GM19455 (cell line): ENCODE measurements at regions not wholly inside any gene's neighbourhood (a gene's known extent, or its start where the extent isn't known, plus 50 kb on each side); places are given as distances from the start of the nearest gene placed in this dataset.

Experiments used
- ATAC-seq: cut with Tn5 transposase; IDR thresholded peaks from one replicate; pipeline ENCODE4 v1.9.1; 2021; ENCODE audit not compliant: unreplicated experiment

DNA sequence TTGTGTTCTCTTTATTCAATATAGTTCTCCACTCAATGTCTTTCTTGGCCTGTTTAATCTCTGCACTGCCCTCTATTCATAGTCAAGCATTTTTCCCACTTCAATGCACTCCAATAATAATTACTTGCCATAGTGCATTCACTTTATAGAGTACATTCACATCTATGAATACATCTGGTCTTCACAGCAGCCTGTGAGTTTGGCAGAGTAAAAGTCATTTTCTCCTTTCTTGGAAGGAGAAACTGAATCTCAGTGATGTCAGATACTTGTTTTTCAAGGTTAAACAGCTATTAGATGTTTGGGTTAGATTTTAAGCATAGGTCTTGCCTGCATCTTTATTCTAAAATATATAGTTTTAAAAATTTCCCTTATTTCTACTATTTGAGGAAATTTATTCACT, 373.2 kb downstream of the TRIB2 start:
- ATAC-seq, result no peak

- ATAC-seq, result no peak
Measured at GRCh38 chr2:13091455-13091854, 374.7 kb downstream of the TRIB2 start.

- no peak for ATAC-seq
Measured at GRCh38 chr2:13091861-13092378, 375.2 kb downstream of the TRIB2 start.

DNA sequence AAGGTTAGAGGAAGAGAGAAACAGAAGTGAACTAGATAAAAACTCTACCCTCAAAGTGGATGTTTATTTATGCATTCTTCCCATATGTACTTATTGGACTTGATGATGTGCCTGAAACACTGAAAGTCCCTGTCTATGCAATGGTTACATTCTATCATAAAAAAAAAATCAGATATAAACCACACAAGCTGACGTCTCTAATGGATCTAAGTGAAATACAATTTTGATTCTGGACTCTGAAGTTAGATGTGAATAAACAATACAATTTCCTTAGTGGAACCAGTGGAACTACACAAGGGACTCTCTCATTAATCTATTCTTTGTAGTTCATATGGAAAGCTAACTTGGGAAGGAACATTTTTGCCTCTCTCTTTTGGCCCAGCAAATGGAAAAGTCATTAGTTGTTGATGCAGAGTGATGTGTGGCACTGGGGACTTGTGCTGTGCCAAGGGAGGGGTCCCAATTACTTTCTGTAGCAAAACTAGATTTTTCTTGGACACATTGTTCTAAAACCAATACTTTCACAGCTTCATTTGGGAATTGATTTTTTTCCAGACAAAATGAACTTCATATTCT, 376.8 kb downstream of the TRIB2 start:
- no peak for ATAC-seq

- no peak for ATAC-seq
Measured at GRCh38 chr2:13102397-13103063, 385.8 kb downstream of the TRIB2 start.

- no peak for ATAC-seq
Measured at GRCh38 chr2:13103151-13103550, 386.4 kb downstream of the TRIB2 start.

DNA sequence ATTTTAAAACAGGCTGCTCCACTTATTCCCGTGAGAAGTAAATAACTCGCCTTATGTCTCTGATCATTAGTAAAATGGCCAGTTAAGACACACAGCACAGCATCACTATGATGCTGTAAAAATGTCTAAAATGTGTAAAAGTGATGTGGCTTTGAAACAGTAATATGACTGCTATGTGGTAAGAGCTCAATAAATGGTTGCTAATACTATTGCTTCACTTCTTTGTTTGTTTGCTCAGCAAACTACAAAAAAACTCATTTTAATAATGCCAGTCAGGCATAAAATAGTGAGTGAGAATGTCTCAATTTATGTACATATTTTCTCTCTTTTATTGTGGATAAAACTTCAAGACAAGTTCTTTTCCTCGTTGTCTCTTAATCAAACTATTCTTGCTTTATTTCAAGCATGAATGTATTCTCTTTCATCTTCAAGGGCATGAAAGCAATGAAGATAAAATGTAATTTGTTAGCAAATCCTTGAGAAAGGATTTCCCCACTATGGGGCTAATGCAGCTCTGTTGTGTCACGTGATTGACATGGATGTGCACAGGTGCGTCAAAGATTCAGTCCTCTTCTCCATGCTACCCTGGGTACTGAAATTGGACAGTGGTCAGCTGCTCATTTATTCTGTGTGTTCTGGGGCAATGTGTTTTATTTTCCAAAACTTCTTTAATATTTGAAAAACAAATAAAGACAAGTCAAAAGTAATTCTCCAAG, 387.2 kb downstream of the TRIB2 start:
- ATAC-seq, result no peak

GRCh38 chr2:13104723-13105122, 388.0 kb downstream of the TRIB2 start:
- ATAC-seq, result no peak

DNA sequence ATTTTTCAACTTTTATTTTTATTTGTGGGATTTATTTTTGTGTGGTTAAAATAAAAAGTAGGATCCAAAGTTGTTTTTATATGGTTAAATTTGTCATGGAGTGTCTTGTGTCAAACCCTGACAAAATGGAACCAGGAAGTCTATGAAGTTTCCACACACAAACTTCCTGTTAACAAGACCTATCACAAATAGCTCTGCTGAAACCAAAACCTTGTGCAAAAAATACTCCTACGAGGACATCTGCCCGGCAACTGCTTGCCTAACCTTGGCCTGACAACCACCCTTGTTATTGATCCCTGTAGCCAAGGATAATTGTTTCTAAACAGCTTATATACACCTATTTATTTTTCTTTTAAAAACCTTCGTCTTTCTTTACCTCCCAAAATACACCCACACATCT, 389.6 kb downstream of the TRIB2 start:
- no peak for ATAC-seq

GRCh38 chr2:13109516-13109915, 392.8 kb downstream of the TRIB2 start:
- ATAC-seq, result no peak

DNA sequence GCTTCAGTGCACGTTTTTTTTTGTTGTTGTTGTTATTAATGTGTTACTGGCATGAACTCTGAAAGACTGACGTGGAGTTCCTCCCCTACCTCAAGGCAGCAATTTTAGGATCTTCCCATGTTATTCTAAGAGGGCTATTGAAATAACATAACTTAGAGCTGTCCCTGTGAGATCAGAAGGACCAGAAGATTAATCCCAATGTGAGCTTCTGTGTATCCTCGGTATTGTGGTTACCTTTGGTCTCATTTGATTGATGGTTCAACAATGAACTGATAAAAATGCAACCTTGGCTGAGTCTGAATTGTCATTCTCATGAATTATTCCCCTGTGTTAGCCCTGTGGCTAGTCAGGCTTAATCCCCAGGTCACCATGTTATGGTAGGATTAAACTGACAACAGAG, 394.1 kb downstream of the TRIB2 start:
- ATAC-seq, result no peak

DNA sequence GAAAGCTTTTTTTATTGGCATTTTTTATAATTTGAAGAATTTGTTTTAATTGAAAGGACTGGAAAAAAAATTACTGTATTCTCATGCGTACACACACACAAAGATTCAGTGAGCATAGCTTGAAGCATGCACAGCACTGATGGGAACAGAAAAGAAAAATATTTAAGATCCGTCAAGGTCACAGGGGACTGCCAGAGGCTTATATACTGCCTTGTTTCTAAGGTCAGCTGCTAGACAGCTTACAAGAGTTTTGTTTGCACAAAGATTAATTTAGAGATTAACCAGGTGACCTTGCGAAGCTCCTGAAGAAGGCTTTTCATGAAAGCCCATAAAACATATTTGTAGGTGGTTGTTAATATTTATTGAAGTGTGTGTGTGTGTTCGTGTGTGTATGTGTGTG, 396.3 kb downstream of the TRIB2 start:
- no peak for ATAC-seq

DNA sequence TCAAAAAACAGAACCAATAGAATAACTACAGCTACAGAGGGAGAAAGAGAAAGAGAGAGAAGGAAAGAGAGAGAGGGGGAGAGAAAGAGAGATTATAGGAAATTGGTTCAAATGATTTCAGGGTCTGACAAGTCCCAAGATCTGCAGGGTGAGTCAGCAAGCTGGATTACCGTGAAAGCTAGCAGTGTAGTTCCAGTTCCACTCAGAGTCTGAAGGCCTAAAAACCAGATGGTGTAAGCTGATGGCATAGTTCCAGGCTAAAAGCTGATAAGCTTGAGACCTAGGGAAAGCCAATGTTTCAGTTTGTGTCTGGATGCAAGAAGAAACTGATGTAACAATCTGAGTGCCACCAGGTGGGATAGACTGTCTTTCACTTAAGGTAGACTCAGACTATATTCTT, 397.7 kb downstream of the TRIB2 start:
- ATAC-seq, result no peak

DNA sequence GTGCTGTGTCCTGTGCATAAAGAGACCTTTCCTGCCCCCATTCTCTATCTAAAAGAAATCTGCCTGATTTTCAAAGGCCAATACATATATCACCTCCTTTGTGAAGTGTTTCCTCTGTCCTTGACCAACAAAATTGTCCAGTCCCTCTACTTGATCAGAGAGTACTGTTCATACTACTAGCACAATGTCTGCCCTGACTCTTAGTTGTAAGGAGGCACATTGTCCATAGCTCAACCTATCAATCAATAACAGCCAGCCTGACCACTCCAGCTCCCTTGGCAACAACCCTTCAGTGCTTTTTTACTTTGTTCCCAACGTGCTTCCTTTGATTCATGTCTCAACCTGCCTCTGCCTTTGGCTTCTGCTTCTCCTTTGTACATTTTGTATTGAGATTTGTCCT, 398.9 kb downstream of the TRIB2 start:
- no peak for ATAC-seq

- ATAC-seq, result no peak
Measured at GRCh38 chr2:13121096-13121495, 404.4 kb downstream of the TRIB2 start.

DNA sequence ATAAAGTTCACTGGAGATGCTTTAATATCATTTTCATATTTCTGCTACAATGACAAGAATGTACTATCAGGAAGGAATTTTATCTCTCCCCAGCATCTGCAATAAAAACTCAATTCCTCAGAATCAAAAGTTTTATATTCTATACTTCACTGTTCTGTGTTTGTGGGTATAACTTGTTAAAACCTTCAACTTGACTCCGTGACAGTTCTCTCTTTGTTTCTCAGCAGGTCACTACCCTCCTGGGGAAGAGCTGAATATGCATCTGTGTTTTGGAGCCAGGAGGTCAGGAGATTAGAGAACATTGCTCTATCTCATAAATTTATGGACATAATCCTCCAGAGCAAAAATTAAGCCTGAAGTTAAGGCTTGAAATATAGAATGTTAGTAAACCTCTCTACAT, 411.4 kb downstream of the TRIB2 start:
- ATAC-seq, result no peak

DNA sequence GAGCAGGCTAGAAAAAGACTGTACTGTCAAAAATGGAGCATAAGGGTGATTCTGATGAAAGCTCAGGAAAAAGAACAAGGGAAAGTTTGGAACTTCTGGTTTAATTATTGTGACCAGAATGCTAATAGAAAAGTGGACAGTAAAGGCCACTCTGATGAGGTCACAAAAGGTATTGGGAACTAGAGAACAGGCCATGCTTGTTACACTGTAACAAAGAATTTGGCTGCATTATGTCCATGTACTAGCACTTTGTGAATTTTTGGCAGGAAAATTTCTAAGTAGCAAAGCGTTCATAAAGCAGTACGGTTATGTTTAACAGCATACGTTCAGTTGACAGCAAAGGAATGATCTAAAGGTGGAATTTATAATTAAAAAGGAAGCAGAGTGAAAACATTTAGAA, 418.6 kb downstream of the TRIB2 start:
- ATAC-seq, result no peak

- ATAC-seq, result no peak
Measured at GRCh38 chr2:13135856-13136255, 419.1 kb downstream of the TRIB2 start.

GRCh38 chr2:13137679-13138078, 420.9 kb downstream of the TRIB2 start:
- ATAC-seq, result no peak

- no peak for ATAC-seq
Measured at GRCh38 chr2:13141315-13141714, 424.6 kb downstream of the TRIB2 start.

- no peak for ATAC-seq
Measured at GRCh38 chr2:13143451-13143850, 426.7 kb downstream of the TRIB2 start.

DNA sequence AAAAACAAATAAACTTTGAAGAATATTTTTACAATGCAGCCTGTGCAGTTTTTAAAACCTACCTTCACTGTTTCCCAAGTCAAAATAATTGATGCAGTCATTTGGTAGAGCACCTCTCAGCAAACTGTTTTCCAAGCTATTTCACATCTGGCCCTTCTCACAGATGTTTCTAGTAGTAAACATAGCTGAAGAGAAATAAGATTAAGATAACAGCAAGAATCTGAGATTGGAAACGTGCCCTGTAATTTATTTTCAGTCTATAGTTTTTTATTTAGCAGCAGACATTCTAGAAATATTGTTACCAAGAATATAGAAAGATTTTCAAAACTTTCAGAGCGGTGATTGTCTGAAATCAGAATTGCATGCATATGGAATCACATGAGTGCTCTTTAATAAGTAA, 440.2 kb downstream of the TRIB2 start:
- ATAC-seq, result no peak
